ENCODE measurements at regions not wholly inside any gene's neighbourhood (a gene's known extent, or its start where the extent isn't known, plus 50 kb on each side); places are given as distances from the start of the nearest gene placed in this dataset.

DNA sequence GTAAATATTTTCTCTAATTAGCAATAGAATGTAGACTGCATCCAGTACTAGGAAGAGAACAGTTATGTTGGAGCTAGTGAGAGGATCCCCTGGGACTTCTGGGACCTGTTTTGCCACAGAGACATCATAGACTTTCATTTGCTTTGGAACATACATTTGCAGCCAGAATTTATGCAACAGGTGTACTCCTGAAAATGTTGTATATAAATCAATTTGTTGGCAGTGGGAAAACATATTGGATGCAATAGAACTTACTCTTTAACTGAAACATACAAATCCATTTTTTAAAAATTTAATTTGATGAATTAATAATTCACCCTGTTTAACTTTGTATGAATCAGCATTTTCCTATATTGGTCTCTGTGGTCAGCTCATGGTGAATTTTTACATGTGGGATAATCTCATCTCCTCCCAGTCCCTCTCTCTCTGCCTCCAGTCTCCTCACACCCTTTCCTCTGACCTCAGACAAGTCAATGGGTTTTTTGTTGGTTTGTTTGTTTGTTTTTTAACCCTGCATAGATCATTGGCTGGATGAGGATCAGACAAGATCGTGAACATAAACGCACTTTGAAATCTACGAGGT, 263.0 kb downstream of the LPIN1 start:
- DNase-seq = no peak
- ATAC-seq = no peak
- TF ChIP-seq, protein P1, sequence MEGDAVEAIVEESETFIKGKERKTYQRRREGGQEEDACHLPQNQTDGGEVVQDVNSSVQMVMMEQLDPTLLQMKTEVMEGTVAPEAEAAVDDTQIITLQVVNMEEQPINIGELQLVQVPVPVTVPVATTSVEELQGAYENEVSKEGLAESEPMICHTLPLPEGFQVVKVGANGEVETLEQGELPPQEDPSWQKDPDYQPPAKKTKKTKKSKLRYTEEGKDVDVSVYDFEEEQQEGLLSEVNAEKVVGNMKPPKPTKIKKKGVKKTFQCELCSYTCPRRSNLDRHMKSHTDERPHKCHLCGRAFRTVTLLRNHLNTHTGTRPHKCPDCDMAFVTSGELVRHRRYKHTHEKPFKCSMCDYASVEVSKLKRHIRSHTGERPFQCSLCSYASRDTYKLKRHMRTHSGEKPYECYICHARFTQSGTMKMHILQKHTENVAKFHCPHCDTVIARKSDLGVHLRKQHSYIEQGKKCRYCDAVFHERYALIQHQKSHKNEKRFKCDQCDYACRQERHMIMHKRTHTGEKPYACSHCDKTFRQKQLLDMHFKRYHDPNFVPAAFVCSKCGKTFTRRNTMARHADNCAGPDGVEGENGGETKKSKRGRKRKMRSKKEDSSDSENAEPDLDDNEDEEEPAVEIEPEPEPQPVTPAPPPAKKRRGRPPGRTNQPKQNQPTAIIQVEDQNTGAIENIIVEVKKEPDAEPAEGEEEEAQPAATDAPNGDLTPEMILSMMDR (IDR thresholded peaks at IDR 0.05) = no peak
- H3K4me1 Mint-ChIP-seq (ENCODE audit: low read depth) = peaks cover 25% of the 10 kb centered on the region
- H3K9me3 Mint-ChIP-seq = peaks cover 2% of the 10 kb centered on the region
- no peak overlapping the region for H3K4me3 Mint-ChIP-seq
- CTCF ChIA-PET = no interaction called here
- H3K27me3 Mint-ChIP-seq = peaks cover 46% of the 10 kb centered on the region
- H3K36me3 Mint-ChIP-seq (ENCODE audit: low read depth) = no peaks in the 10 kb centered on the region
- intact Hi-C loops (cut with micrococcal nuclease) = loop anchor here (5.0 to 10.0 kb wide), 2 partner anchors 177 to 495 kb away; no protein-coding TSS in a partner anchor
- H3K27ac Mint-ChIP-seq = no peak overlapping the region
- POLR2A ChIA-PET = no interaction called here

DNA sequence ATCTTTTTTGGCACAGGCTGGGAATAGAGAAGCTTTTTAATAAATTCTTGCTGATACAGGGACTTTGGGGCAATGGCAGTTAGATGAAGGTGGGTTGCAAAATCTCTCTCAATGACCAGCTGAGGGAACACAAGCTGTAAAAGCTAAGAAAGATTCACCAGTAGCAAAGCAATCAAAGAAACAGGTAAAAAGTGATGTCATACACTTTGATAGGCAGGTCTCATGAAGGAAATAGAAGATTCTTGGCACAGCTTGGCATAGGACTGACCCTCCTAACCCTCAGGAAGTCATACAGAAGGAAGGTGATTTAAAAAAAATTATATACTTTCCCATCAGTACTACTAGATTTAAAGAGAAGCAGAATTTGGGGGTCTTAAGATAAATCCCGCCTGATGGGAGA, 263.6 kb downstream of the LPIN1 start:
- ChIA-PET POLR2A (no interaction called here), CTCF (no interaction called here)
- DNase-seq (no peak), ATAC-seq (no peak)
- Mint-ChIP-seq H3K9me3 (peaks cover 2% of the 10 kb centered on the region), H3K4me3 (no peak overlapping the region), H3K4me1 (ENCODE audit: low read depth) (peaks cover 19% of the 10 kb centered on the region), H3K36me3 (ENCODE audit: low read depth) (no peaks in the 10 kb centered on the region), H3K27me3 (peaks cover 44% of the 10 kb centered on the region), H3K27ac (no peak overlapping the region)
- intact Hi-C loops (cut with micrococcal nuclease) = no loop called here
- TF ChIP-seq, protein P1 (IDR thresholded peaks at IDR 0.05) = no peak

DNA sequence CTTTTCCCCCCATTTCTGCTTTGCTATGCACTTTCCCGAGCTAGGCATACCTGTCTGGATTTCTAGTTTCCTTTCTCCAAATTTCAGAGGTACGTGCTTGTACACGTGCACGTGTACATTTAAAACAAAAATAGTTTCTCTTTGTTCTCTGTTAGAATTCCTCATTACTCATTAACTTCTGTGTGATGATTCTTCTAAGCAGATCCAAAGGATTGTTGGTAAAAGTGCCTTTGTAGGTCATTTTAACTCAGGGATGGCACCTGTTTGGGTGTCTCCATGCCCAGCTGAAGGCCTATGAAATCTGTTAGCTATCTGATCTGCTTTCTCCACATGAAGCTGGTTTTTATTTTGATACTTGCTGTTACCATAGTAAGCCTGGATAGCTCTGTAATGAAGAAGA, 264.3 kb downstream of the LPIN1 start:
- TF ChIP-seq, protein P1 (IDR thresholded peaks at IDR 0.05) = no peak
- CTCF ChIA-PET = no interaction called here

DNA sequence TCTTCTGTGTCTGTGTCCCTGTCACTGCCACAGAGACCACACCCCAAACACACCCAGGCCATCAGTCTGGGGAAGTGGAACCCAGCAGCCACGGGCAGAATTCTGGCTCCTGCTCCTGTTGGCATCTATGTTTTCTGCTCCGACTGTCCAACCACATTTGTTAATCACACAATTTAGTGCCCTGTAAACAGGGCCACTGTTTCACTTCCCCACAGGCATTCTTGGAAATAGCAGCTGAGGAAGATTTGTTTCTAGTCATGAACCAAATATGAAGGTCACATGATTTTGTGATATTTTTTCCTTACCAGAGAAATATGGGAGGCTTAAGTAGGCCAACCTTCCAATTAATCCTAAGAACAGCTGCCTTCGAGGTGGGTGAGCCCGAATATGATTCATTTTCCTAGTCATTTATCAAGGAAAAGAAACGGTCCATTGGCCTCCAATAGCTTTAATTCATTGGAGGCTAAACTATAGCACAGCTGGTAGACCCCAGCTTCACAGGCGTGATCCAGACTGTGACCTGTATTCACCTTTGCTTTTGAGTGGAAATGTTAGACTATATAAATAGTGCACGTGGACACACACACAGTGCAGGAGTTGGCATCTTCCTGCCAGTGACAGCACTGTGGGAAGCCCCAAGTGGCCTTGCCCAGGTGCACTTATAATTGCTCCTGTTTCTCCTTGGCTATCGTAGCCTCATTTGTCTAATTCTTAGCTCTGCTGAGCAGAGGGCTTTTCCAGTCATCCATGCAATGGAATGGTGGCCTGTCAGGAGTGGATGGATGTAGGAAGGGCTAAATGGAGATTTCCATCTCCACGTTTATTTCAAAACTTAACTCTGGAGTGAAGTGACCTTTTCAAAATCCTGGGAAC, 267.9 kb downstream of the LPIN1 start:
- peaks cover 2% of the 10 kb centered on the region for H3K9me3 Mint-ChIP-seq
- no peak overlapping the region for H3K27ac Mint-ChIP-seq
- no peak for ATAC-seq
- DNase-seq = no peak
- H3K4me1 Mint-ChIP-seq (ENCODE audit: low read depth) = peaks cover 14% of the 10 kb centered on the region
- peaks cover 53% of the 10 kb centered on the region for H3K27me3 Mint-ChIP-seq
- TF ChIP-seq, protein P1 (IDR thresholded peaks at IDR 0.05) = no peak
- no peak overlapping the region for H3K4me3 Mint-ChIP-seq
- ChIA-PET CTCF (interaction anchor here (0.6 kb wide), 1 partner anchor 9 kb away, joined by 3 read pairs; no protein-coding TSS in a partner anchor), POLR2A (no interaction called here)
- no peaks in the 10 kb centered on the region for H3K36me3 Mint-ChIP-seq (ENCODE audit: low read depth)
- intact Hi-C loops (cut with micrococcal nuclease) = no loop called here

More for the DNA sequence above, 264.3 kb downstream of the LPIN1 start:
- DNase-seq (no peak), ATAC-seq (no peak)
- intact Hi-C loops (cut with micrococcal nuclease) = no loop called here
- H3K27me3 Mint-ChIP-seq = peaks cover 45% of the 10 kb centered on the region
- POLR2A ChIA-PET = no interaction called here
- H3K27ac Mint-ChIP-seq = no peak overlapping the region
- peaks cover 2% of the 10 kb centered on the region for H3K9me3 Mint-ChIP-seq
- no peaks in the 10 kb centered on the region for H3K36me3 Mint-ChIP-seq (ENCODE audit: low read depth)
- no peak overlapping the region for H3K4me3 Mint-ChIP-seq
- H3K4me1 Mint-ChIP-seq (ENCODE audit: low read depth) = peaks cover 12% of the 10 kb centered on the region

All from activated CD8-positive, alpha-beta T cell treated with anti-CD3 and anti-CD28 coated beads for 36 hours (primary cell).